DND-41 (cell line): ENCODE measurements at regions not wholly inside any gene's neighbourhood (a gene's known extent, or its start where the extent isn't known, plus 50 kb on each side); places are given as distances from the start of the nearest gene placed in this dataset.

Source experiments
- ATAC-seq: fragments of 200-7000 bp; cut with Tn5 transposase; 3 replicates; pipeline ENCODE4 v1.9.1; 2021; ENCODE audit warnings: low read depth; ENCODE audit not compliant: insufficient read depth
- DNase-seq: peaks from one replicate; pipeline ENCODE4 v3.0.0-alpha.2; 2020
- H2AFZ ChIP-seq: 2 replicates; pipeline ENCODE4 v1.6.0; 2012; ENCODE audit warnings: low read depth, low read length
- H3K27ac ChIP-seq: 2 replicates; pipeline ENCODE4 v1.5.1; 2012; ENCODE audit warnings: low read length, inconsistent platforms
- H3K27me3 ChIP-seq: fragments of 200-600 bp; sonication (generic); 2 replicates; pipeline ENCODE4 v1.6.0; 2012; ENCODE audit warnings: low read length, mild to moderate bottlenecking, inconsistent platforms; ENCODE audit not compliant: insufficient read depth, poor library complexity
- H3K36me3 ChIP-seq: 2 replicates; pipeline ENCODE4 v1.5.1; 2012; ENCODE audit warnings: low read length, inconsistent platforms; ENCODE audit not compliant: insufficient read depth
- H3K4me1 ChIP-seq: 2 replicates; pipeline ENCODE4 v1.5.1; 2012; ENCODE audit warnings: mild to moderate bottlenecking, low read length; ENCODE audit not compliant: insufficient read depth
- H3K4me2 ChIP-seq: 2 replicates; pipeline ENCODE4 v1.6.0; 2012; ENCODE audit warnings: mild to moderate bottlenecking, moderate library complexity, low read length, inconsistent platforms; ENCODE audit not compliant: insufficient read depth
- H3K4me3 ChIP-seq, 2 experiments: fragments of 200-600 bp in 1 of 2; shearing (Covaris generic) in 1 of 2; 2 replicates each; pipeline ENCODE4 v1.5.1; 2012 to 2016; ENCODE audit warnings: inconsistent platforms in 2 of 2, low read length in 2 of 2, mild to moderate bottlenecking in 2 of 2, low read depth in 1 of 2, moderate library complexity in 1 of 2
- H3K79me2 ChIP-seq: 2 replicates; pipeline ENCODE4 v1.6.0; 2012; ENCODE audit warnings: low read length, inconsistent platforms; ENCODE audit not compliant: insufficient read depth
- H3K9ac ChIP-seq: 2 replicates; pipeline ENCODE4 v1.6.0; 2012; ENCODE audit warnings: low read depth, mild to moderate bottlenecking, inconsistent platforms, low read length, moderate library complexity
- H3K9me3 ChIP-seq: 2 replicates; pipeline ENCODE4 v1.5.1; 2012; ENCODE audit warnings: low read length, moderate library complexity, mild to moderate bottlenecking, inconsistent platforms; ENCODE audit not compliant: insufficient read depth, severe bottlenecking
- H4K20me1 ChIP-seq: 2 replicates; pipeline ENCODE4 v1.6.0; 2012; ENCODE audit warnings: low read length; ENCODE audit not compliant: insufficient read depth
- EZH2 ChIP-seq: IDR thresholded peaks from 3 replicates; pipeline ENCODE4 v1.6.1; 2012; ENCODE audit warnings: borderline replicate concordance, low read depth, mild to moderate bottlenecking, moderate library complexity, low read length, inconsistent platforms; ENCODE audit not compliant: severe bottlenecking
- TF ChIP-seq, protein P1 (sequence below): IDR thresholded peaks from 2 replicates; pipeline ENCODE4 v1.5.1; 2012; ENCODE audit warnings: borderline replicate concordance, low read length, moderate library complexity, mild to moderate bottlenecking; ENCODE audit not compliant: poor library complexity, severe bottlenecking; ENCODE audit errors: extremely low read depth

DNA sequence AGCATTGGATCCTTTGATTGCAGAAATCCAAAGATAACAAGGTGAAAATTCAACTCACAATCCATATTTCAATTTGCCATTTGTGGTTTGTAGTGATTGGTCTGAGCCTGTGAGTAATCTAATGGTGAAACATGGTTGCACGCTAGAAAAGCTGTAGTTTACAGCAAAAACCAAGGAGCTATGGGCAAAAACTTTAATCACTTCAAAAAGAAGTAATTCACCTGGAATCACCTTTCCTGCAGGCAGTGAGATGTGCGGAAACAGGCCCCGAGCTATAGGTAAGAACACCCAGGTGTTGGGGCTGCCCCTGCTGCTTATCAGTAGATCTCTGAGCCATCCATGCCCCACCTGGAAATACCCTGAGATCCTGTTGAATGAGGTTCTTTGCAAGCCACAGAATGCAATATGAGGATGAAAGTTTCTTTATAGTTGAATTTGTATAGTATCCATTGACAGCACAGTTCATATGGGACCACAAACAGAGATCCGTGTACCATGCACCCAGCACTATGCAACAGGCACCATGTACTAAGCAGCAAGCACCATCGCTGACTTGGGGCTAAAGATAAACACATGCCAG, 208.2 kb downstream of the SPP2 start:
- H3K4me3 ChIP-seq = no peak overlapping the region
- no peak overlapping the region; the same call in 1 of the 2 replicates for H3K9ac ChIP-seq
- ATAC-seq (0 out of 3 replicates have a peak, but pooled peaks have one; percentile 3), DNase-seq (no peak)
- H3K79me2 ChIP-seq = no peaks in the 10 kb centered on the region
- H3K27me3 ChIP-seq = no peaks in the 10 kb centered on the region
- peak overlapping the region; percentile 46 for H3K27ac ChIP-seq
- peaks cover 30% of the 10 kb centered on the region for H3K4me1 ChIP-seq
- no peak overlapping the region for H3K4me2 ChIP-seq
- no peaks in the 10 kb centered on the region for H3K9me3 ChIP-seq
- H4K20me1 ChIP-seq = no peaks in the 10 kb centered on the region
- H3K36me3 ChIP-seq = no peaks in the 10 kb centered on the region
- no peak for TF ChIP-seq EZH2
- TF ChIP-seq, protein P1, sequence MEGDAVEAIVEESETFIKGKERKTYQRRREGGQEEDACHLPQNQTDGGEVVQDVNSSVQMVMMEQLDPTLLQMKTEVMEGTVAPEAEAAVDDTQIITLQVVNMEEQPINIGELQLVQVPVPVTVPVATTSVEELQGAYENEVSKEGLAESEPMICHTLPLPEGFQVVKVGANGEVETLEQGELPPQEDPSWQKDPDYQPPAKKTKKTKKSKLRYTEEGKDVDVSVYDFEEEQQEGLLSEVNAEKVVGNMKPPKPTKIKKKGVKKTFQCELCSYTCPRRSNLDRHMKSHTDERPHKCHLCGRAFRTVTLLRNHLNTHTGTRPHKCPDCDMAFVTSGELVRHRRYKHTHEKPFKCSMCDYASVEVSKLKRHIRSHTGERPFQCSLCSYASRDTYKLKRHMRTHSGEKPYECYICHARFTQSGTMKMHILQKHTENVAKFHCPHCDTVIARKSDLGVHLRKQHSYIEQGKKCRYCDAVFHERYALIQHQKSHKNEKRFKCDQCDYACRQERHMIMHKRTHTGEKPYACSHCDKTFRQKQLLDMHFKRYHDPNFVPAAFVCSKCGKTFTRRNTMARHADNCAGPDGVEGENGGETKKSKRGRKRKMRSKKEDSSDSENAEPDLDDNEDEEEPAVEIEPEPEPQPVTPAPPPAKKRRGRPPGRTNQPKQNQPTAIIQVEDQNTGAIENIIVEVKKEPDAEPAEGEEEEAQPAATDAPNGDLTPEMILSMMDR = no peak
- no peak overlapping the region for H2AFZ ChIP-seq

DNA sequence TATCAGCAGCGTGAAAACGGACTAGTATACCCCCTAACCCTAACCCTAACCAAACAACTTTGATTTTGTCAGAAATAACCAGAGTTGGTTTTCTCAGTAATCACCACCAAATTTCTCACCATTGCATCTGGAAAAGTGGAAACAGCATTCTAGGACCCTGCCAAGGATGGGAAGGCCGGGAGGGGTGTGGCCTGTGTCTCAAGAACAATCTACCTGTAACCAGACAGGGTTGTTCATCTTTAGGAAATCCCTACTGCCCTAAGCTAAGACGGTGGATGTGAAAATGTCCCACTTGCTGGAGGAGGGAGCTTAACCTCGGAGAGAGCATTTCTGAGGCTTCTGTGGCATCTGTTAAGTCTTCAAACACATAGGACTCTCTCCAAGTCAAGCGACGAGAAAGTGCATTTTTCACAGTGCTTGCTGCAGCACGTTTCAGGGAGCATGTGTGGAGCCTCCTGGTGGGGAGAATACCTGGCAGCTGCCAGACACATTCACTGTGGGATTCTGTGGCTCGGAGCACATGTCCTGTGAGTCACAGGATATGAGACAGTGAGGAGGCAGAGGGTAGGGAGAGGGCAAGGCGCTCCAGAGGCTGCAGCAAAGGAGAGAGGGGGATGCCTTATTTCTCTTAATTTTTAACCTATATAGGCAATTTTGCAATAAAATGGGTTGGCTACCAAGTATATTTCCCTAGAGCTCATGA, 207.5 kb downstream of the SPP2 start:
- Histone ChIP-seq H3K4me3 (no peak overlapping the region), H4K20me1 (no peaks in the 10 kb centered on the region), H3K4me2 (no peak overlapping the region), H3K4me1 (peaks cover 30% of the 10 kb centered on the region), H3K9ac (no peak overlapping the region; the same call in 1 of the 2 replicates), H3K27ac (peak overlapping the region; percentile 64), H3K36me3 (no peaks in the 10 kb centered on the region), H2AFZ (peak overlapping the region; percentile 28), H3K27me3 (no peaks in the 10 kb centered on the region), H3K79me2 (no peaks in the 10 kb centered on the region), H3K9me3 (no peaks in the 10 kb centered on the region)
- TF ChIP-seq, protein P1 = peak; percentile 75
- no peak for TF ChIP-seq EZH2
- DNase-seq = peak; percentile 80
- ATAC-seq = peak; percentile 92

DNA sequence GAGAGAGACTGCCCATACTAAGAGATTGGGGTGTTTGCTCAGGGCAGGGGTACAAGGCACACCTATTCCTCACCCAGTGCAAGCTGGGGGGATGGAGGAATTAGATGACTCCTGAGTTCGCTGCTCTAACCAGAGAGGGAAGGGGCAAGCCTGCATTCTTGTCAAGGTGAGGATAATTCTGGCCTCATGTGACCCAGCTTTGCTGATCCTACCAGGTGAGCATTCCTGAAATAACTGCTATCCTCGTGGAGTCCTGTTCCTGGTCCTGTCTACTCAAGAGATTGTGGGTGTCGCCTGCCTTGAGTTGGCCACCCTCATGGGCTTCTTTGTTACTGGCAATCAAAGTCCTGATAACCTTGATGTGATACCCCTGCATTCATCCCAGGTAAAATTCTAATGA, 206.0 kb downstream of the SPP2 start:
- H3K79me2 ChIP-seq = no peaks in the 10 kb centered on the region

More for the DNA sequence above, 206.0 kb downstream of the SPP2 start:
- ATAC-seq = no peak
- Histone ChIP-seq H3K9ac (no peak overlapping the region), H2AFZ (no peak overlapping the region), H3K4me3 (no peak overlapping the region), H3K27me3 (no peaks in the 10 kb centered on the region), H3K4me2 (no peak overlapping the region), H3K4me1 (peaks cover 30% of the 10 kb centered on the region), H4K20me1 (no peaks in the 10 kb centered on the region), H3K9me3 (no peaks in the 10 kb centered on the region), H3K27ac (no peak overlapping the region), H3K36me3 (no peaks in the 10 kb centered on the region)
- TF ChIP-seq EZH2 = no peak
- TF ChIP-seq, protein P1 = no peak
- DNase-seq = no peak
